GM12872 (cell line): ENCODE measurements at regions not wholly inside any gene's neighbourhood (a gene's known extent, or its start where the extent isn't known, plus 50 kb on each side); places are given as distances from the start of the nearest gene placed in this dataset.
A peak's percentile ranks its signal among the peaks of the same experiment; 100 is the strongest.

ENCODE experiments used
- CTCF ChIP-seq: IDR thresholded peaks from 3 replicates; pipeline ENCODE4 v1.5.1; 2011; ENCODE audit warnings: low read depth, mild to moderate bottlenecking, low read length, moderate library complexity; ENCODE audit not compliant: insufficient read depth

- TF ChIP-seq CTCF, result 0 out of 3 replicates have a peak, but pooled peaks have one; percentile 22
These were observed 90.9 kb upstream of the PABPC3 start for GRCh38 chr13:25005050-25005497.

- TF ChIP-seq CTCF, result no peak
These were observed 77.2 kb upstream of the PABPC3 start for GRCh38 chr13:25018729-25019115.

- TF ChIP-seq CTCF, result no peak
These were observed 71.8 kb upstream of the PABPC3 start for GRCh38 chr13:25024175-25024574.

- no peak for TF ChIP-seq CTCF
These were observed 63.8 kb upstream of the PABPC3 start for GRCh38 chr13:25032160-25032559.

GRCh38 chr13:25034173-25034572 lies 61.8 kb upstream of the PABPC3 start:
- TF ChIP-seq CTCF, result no peak

- TF ChIP-seq CTCF, result peak; percentile 79
These were observed 58.7 kb upstream of the PABPC3 start for GRCh38 chr13:25037057-25037813.

- no peak for TF ChIP-seq CTCF
These were observed 53.6 kb upstream of the PABPC3 start for GRCh38 chr13:25042151-25042865.
